K562 (cell line): ENCODE measurements at regions not wholly inside any gene's neighbourhood (a gene's known extent, or its start where the extent isn't known, plus 50 kb on each side); places are given as distances from the start of the nearest gene placed in this dataset.

Source experiments
- ATAC-seq: fragments of 200-7000 bp; cut with Tn5 transposase; 3 replicates; pipeline ENCODE4 v1.9.1; 2020; ENCODE audit warnings: moderate library complexity
- BruUV-seq: library from RNA; stranded (reverse); fragments of 400-500 nt; replicated peaks from 2 replicates; lab custom pipeline; 2021; lab: Mats Ljungman, UMichigan
- CTCF ChIA-PET: fragments of 300-600 bp; formaldehyde crosslinking; extraction: SDS; loops from one replicate; lab custom pipeline; 2021; ENCODE audit warnings: low intra/inter-chr PET ratio; lab: Yijun Ruan, JAX
- POLR2A ChIA-PET: fragments of 300-600, 350-650 bp; sonication (Branson Sonifier 250); formaldehyde crosslinking; extraction: SDS; loops from one replicate; lab custom pipeline; 2021; ENCODE audit warnings: antibody characterized with exemption, inconsistent platforms; lab: Yijun Ruan, JAX
- DNase-seq, 4 experiments: peaks; one replicate each; pipeline versions ENCODE4 v3.0.0 to v3.0.0-alpha.2; 2011 to 2018; ENCODE audit warnings: low spot score in 3 of 4, mixed read lengths in 3 of 4; ENCODE audit errors: extremely low read depth in 1 of 4
- FAIRE-seq: peaks from 2 replicates; lab custom pipeline; 2011; peaks lifted over from hg19 to GRCh38; lab: Jason Lieb, UNC
- H2AFZ ChIP-seq: 2 replicates; pipeline ENCODE4 v1.6.0; 2011; ENCODE audit warnings: low read depth, low read length, control low read depth, inconsistent platforms
- H3K27ac ChIP-seq: fragments of 200-600 bp; 3 replicates; pipeline ENCODE4 v1.8.0; 2011; ENCODE audit warnings: low read depth, mild to moderate bottlenecking, control low read depth, inconsistent platforms, low read length, moderate library complexity, mixed read lengths; ENCODE audit errors: extremely low read depth
- H3K27me3 ChIP-seq, 2 experiments: fragments of 300-600 bp in 1 of 2; 2 replicates in 1 of 2; 3 replicates in 1 of 2; pipeline versions ENCODE4 v1.6.0 to v1.8.0; 2011; ENCODE audit warnings: inconsistent platforms in 2 of 2, low read length in 2 of 2, mild to moderate bottlenecking in 1 of 2, mixed read lengths in 1 of 2, moderate library complexity in 1 of 2; ENCODE audit not compliant: control insufficient read depth in 2 of 2, insufficient read depth in 2 of 2
- H3K36me3 ChIP-seq: fragments of 300-600 bp; 3 replicates; pipeline ENCODE4 v1.8.0; 2011; ENCODE audit warnings: mild to moderate bottlenecking, low read length, inconsistent platforms; ENCODE audit not compliant: control insufficient read depth, insufficient read depth
- H3K4me1 ChIP-seq, 2 experiments: fragments of 200-600 bp in 1 of 2; replicated peaks in 1 of 2; 2 replicates in 1 of 2; 3 replicates in 1 of 2; pipeline versions ENCODE4 v1.5.1 to v1.8.0; 2011; ENCODE audit warnings: inconsistent platforms in 2 of 2, low read length in 2 of 2, mild to moderate bottlenecking in 1 of 2, mixed read lengths in 1 of 2, moderate library complexity in 1 of 2; ENCODE audit not compliant: control insufficient read depth in 2 of 2, insufficient read depth in 2 of 2
- H3K4me2 ChIP-seq: 2 replicates; pipeline ENCODE4 v1.6.1; 2011; ENCODE audit warnings: low read length, control low read depth, inconsistent platforms, mixed read lengths; ENCODE audit not compliant: insufficient read depth
- H3K4me3 ChIP-seq: fragments of 200-600 bp; sonication (generic), shearing (Covaris generic); 2 replicates; pipeline ENCODE4 v1.5.1; 2016; ENCODE audit warnings: control low read depth, inconsistent platforms
- H3K79me2 ChIP-seq: fragments of 200-600 bp; 3 replicates; pipeline ENCODE4 v1.8.0; 2011; ENCODE audit warnings: low read length, inconsistent platforms; ENCODE audit not compliant: control insufficient read depth, insufficient read depth
- H3K9ac ChIP-seq, 2 experiments: 2 replicates each; pipeline versions ENCODE4 v1.6.0 to v1.6.1; 2011; ENCODE audit warnings: low read depth in 2 of 2, low read length in 2 of 2, control low read depth in 1 of 2, inconsistent platforms in 1 of 2, mild to moderate bottlenecking in 1 of 2, mixed read lengths in 1 of 2; ENCODE audit not compliant: insufficient read depth in 1 of 2
- H3K9me1 ChIP-seq: one replicate; pipeline ENCODE4 v1.6.0; 2011; ENCODE audit warnings: inconsistent platforms, mild to moderate bottlenecking, low read length, moderate library complexity; ENCODE audit not compliant: control insufficient read depth, insufficient read depth
- H3K9me3 ChIP-seq: replicated peaks from 2 replicates; pipeline ENCODE4 v1.5.1; 2011; ENCODE audit warnings: low read depth, low read length, inconsistent platforms; ENCODE audit not compliant: control insufficient read depth, insufficient read depth
- H4K20me1 ChIP-seq: replicated peaks from 2 replicates; pipeline ENCODE4 v1.6.1; 2011; ENCODE audit warnings: low read length, inconsistent platforms, mixed read lengths; ENCODE audit not compliant: control insufficient read depth, insufficient read depth
- CCNT2 ChIP-seq: IDR thresholded peaks from 2 replicates; pipeline ENCODE4 v1.6.1; 2011; ENCODE audit warnings: borderline replicate concordance, low read depth, mild to moderate bottlenecking, moderate library complexity, mixed read lengths, low read length; ENCODE audit not compliant: insufficient read length; ENCODE audit errors: extremely low read depth
- KDM5B ChIP-seq: fragments of 200-600 bp; sonication (generic); IDR thresholded peaks from 2 replicates; pipeline ENCODE4 v1.6.1; 2012; ENCODE audit warnings: low read depth, mild to moderate bottlenecking, moderate library complexity, low read length, control low read depth, inconsistent platforms; ENCODE audit not compliant: insufficient replicate concordance
- PHF21A ChIP-seq: fragments of 450-650 bp; IDR thresholded peaks from 2 replicates; pipeline ENCODE4 v1.6.1; 2017; ENCODE audit warnings: low read depth, borderline replicate concordance
- RBM22 ChIP-seq: fragments of 200-400 bp; formaldehyde crosslinking; IDR thresholded peaks from 2 replicates; pipeline ENCODE4 v1.6.1; 2018; ENCODE audit warnings: low read length, low read depth; ENCODE audit not compliant: poor library complexity, severe bottlenecking
- TRIM24 ChIP-seq, 2 experiments: fragments of 450-650 bp; IDR thresholded peaks; 2 replicates each; pipeline ENCODE4 v1.6.1; 2016
- USF2 ChIP-seq: sonication (generic); formaldehyde crosslinking; IDR thresholded peaks from 2 replicates; pipeline ENCODE4 v1.5.0; 2020; ENCODE audit warnings: missing genetic modification reagents
- ZNF175 ChIP-seq: fragments of 200-800 bp; sonication (Bioruptor generic); IDR thresholded peaks from 2 replicates; pipeline ENCODE4 v1.6.1; 2016; ENCODE audit warnings: low read depth, mild to moderate bottlenecking, missing genetic modification characterization, missing compliant biosample characterization
- ZNF23 ChIP-seq: fragments of 250-450 bp; sonication (Bioruptor Pico); IDR thresholded peaks from 2 replicates; pipeline ENCODE4 v1.4.0; 2020; ENCODE audit warnings: mild to moderate bottlenecking
- ZNF253 ChIP-seq: fragments of 250-450 bp; sonication (Bioruptor Pico); conservative IDR thresholded peaks from 2 replicates; pipeline ENCODE4 v1.6.1; 2021; ENCODE audit warnings: mild to moderate bottlenecking
- WGBS: fragments of 100-300 bp; shearing (Covaris generic); methylation state at CpG from one replicate; pipeline ENCODE4 v1.1.6; 2016; ENCODE audit warnings: low coverage, mixed read lengths; ENCODE audit not compliant: insufficient coverage; ENCODE audit errors: missing lambda C conversion rate; 5-methylcytosine and 5-hydroxymethylcytosine counted together
- in situ Hi-C: fragments of 300-500 bp; cut with MboI; formaldehyde crosslinking; loops from 4 replicates; pipeline ENCODE4 v1.15.0; 2018; ENCODE audit warnings: inconsistent platforms, mixed read lengths
- intact Hi-C: fragments of 100-400 bp; cut with micrococcal nuclease; formaldehyde crosslinking; loops from 2 replicates; pipeline ENCODE4 v1.14.2; 2022
- TF ChIP-seq, protein P1 (sequence below): fragments of 450-650 bp; IDR thresholded peaks from 2 replicates; pipeline ENCODE4 v1.6.1; 2016; ENCODE audit warnings: borderline replicate concordance
- TF ChIP-seq, protein P2 (sequence below): fragments of 450-650 bp; IDR thresholded peaks from one replicate; pipeline ENCODE4 v1.6.1; 2018; ENCODE audit warnings: mild to moderate bottlenecking, moderate library complexity; ENCODE audit not compliant: partially characterized antibody
- TF ChIP-seq, protein P3 (sequence below): fragments of 200-800 bp; sonication (Bioruptor generic); IDR thresholded peaks from 2 replicates; pipeline ENCODE4 v1.6.1; 2017; ENCODE audit warnings: missing genetic modification characterization, missing compliant biosample characterization

GRCh38 chr4:177952723-177953122 lies 510.5 kb upstream of the AGA start:
- H3K4me2 ChIP-seq = no peak overlapping the region
- FAIRE-seq = no peak
- no peaks in the 10 kb centered on the region for H3K36me3 ChIP-seq
- no peaks in the 10 kb centered on the region for H3K9me3 ChIP-seq
- BruUV-seq = no TSS peak
- no peak overlapping the region for H3K27ac ChIP-seq
- in situ Hi-C loops = no loop called here
- no peak for ATAC-seq
- no peak overlapping the region for H2AFZ ChIP-seq
- H3K9me1 ChIP-seq = no peaks in the 10 kb centered on the region
- H3K4me1 ChIP-seq = no peaks in the 10 kb centered on the region
- no peak overlapping the region for H3K9ac ChIP-seq
- H3K27me3 ChIP-seq = no peaks in the 10 kb centered on the region
- H4K20me1 ChIP-seq = no peaks in the 10 kb centered on the region
- H3K4me3 ChIP-seq = no peak overlapping the region
- ChIA-PET CTCF (no interaction called here), POLR2A (no interaction called here)
- TF ChIP-seq TRIM24 (IDR thresholded peaks at IDR 0.05) (no peak), ZNF253 (CRISPR knock-in tag) (no peak), ZNF175 (CRISPR knock-in tag) (no peak), KDM5B (no peak), RBM22 (no peak), PHF21A (no peak), ZNF23 (CRISPR knock-in tag) (no peak), USF2 (CRISPR knock-in tag) (no peak), CCNT2 (no peak)
- TF ChIP-seq, protein P1, sequence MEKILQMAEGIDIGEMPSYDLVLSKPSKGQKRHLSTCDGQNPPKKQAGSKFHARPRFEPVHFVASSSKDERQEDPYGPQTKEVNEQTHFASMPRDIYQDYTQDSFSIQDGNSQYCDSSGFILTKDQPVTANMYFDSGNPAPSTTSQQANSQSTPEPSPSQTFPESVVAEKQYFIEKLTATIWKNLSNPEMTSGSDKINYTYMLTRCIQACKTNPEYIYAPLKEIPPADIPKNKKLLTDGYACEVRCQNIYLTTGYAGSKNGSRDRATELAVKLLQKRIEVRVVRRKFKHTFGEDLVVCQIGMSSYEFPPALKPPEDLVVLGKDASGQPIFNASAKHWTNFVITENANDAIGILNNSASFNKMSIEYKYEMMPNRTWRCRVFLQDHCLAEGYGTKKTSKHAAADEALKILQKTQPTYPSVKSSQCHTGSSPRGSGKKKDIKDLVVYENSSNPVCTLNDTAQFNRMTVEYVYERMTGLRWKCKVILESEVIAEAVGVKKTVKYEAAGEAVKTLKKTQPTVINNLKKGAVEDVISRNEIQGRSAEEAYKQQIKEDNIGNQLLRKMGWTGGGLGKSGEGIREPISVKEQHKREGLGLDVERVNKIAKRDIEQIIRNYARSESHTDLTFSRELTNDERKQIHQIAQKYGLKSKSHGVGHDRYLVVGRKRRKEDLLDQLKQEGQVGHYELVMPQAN = no peak
- TF ChIP-seq, protein P2, sequence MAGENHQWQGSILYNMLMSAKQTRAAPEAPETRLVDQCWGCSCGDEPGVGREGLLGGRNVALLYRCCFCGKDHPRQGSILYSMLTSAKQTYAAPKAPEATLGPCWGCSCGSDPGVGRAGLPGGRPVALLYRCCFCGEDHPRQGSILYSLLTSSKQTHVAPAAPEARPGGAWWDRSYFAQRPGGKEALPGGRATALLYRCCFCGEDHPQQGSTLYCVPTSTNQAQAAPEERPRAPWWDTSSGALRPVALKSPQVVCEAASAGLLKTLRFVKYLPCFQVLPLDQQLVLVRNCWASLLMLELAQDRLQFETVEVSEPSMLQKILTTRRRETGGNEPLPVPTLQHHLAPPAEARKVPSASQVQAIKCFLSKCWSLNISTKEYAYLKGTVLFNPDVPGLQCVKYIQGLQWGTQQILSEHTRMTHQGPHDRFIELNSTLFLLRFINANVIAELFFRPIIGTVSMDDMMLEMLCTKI = no peak
- TF ChIP-seq, protein P3, sequence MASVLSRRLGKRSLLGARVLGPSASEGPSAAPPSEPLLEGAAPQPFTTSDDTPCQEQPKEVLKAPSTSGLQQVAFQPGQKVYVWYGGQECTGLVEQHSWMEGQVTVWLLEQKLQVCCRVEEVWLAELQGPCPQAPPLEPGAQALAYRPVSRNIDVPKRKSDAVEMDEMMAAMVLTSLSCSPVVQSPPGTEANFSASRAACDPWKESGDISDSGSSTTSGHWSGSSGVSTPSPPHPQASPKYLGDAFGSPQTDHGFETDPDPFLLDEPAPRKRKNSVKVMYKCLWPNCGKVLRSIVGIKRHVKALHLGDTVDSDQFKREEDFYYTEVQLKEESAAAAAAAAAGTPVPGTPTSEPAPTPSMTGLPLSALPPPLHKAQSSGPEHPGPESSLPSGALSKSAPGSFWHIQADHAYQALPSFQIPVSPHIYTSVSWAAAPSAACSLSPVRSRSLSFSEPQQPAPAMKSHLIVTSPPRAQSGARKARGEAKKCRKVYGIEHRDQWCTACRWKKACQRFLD (CRISPR knock-in tag) = no peak
- no peaks in the 10 kb centered on the region for H3K79me2 ChIP-seq
- 12% methylated on average over 2 of the region's 2 CpGs for WGBS
- no peak for DNase-seq
- intact Hi-C loops = no loop called here
